ENCODE measurements at regions not wholly inside any gene's neighbourhood (a gene's known extent, or its start where the extent isn't known, plus 50 kb on each side); places are given as distances from the start of the nearest gene placed in this dataset.

DNA sequence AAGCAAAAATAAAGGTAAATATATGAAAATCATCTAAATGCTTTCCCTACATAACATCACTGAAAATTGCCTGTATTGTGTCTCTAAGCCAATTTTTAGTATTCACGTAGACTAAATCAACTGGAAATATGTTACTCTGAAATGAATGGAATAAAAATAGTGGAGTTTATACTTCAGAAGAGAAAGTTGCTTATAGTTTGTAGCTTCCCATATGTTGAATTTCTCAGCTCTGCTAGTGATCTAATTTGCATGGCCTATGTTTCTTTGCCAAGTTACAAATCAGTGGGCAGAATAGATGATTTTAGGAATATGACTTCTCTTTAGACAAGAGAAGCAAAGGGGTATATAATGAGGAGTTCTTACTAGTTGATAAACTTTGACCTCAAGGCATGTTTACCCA lies 850.2 kb downstream of the OLFM4 start:
- Histone ChIP-seq H3K27me3 (no peaks in the 10 kb centered on the region), H3K4me3 (no peak overlapping the region), H3K4me1 (no peaks in the 10 kb centered on the region), H3K9me3 (no peaks in the 10 kb centered on the region), H3K27ac (no peak overlapping the region), H3K36me3 (no peaks in the 10 kb centered on the region)
- DNase-seq = no peak
- intact Hi-C loops (cut with DNase I) = no loop called here
- 46 to 65% methylated on average over 1 of the region's 1 CpG for WGBS, 2 donors
- TF ChIP-seq POLR2A (IDR thresholded peaks at IDR 0.05) = no peak
- TF ChIP-seq, protein P1, sequence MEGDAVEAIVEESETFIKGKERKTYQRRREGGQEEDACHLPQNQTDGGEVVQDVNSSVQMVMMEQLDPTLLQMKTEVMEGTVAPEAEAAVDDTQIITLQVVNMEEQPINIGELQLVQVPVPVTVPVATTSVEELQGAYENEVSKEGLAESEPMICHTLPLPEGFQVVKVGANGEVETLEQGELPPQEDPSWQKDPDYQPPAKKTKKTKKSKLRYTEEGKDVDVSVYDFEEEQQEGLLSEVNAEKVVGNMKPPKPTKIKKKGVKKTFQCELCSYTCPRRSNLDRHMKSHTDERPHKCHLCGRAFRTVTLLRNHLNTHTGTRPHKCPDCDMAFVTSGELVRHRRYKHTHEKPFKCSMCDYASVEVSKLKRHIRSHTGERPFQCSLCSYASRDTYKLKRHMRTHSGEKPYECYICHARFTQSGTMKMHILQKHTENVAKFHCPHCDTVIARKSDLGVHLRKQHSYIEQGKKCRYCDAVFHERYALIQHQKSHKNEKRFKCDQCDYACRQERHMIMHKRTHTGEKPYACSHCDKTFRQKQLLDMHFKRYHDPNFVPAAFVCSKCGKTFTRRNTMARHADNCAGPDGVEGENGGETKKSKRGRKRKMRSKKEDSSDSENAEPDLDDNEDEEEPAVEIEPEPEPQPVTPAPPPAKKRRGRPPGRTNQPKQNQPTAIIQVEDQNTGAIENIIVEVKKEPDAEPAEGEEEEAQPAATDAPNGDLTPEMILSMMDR (IDR thresholded peaks at IDR 0.05) = no peak

DNA sequence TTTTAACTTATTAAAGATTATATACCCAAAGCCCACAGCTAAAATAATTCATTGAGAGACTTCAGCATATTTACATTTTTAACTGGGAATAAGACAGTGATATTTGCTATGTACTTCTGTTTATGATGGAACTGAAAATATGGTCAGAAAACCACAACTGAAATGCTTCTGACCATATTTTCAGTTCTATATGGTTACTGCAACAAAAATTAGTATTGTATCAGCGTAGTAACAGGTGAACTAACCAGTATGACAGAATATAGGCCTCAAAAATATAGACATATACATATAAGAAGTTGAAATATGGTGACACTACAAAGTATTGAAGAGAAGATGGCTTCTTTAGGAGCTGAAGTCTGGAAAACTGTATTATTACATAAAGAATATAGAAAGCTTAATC lies 857.4 kb downstream of the OLFM4 start:
- Histone ChIP-seq H3K27ac (no peak overlapping the region), H3K4me3 (no peak overlapping the region), H3K4me1 (no peaks in the 10 kb centered on the region), H3K36me3 (no peaks in the 10 kb centered on the region), H3K27me3 (no peaks in the 10 kb centered on the region), H3K9me3 (no peaks in the 10 kb centered on the region)
- 31 to 45% methylated on average over 1 of the region's 1 CpG for WGBS, 2 donors
- intact Hi-C loops (cut with DNase I) = no loop called here
- no peak for DNase-seq
- TF ChIP-seq POLR2A (IDR thresholded peaks at IDR 0.05) = no peak
- TF ChIP-seq, protein P1 (IDR thresholded peaks at IDR 0.05) = no peak

DNA sequence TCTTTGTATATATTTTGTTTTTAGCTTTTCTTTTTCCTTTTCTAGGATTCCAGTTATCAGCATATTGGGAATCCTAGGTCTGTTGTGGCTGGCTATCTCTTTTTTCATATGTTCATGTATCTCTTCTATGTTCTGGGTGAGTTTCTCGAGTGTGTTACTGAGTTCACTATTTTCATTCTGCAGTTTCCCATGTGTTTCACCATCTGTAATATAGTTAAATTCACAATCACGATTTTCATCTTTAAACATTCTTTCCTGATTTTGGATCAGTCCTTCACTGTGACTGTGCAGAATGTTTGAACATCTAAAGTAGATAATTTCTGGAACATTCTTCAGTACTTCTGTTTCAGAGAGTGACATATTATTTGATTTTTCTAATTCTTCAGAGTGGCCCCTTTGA lies 862.1 kb downstream of the OLFM4 start:
- H3K9me3 ChIP-seq = no peaks in the 10 kb centered on the region
- H3K4me1 ChIP-seq = no peaks in the 10 kb centered on the region
- H3K27ac ChIP-seq = no peak overlapping the region
- WGBS, 2 donors = 48 to 59% methylated on average over 2 of the region's 2 CpGs
- TF ChIP-seq, protein P1 (IDR thresholded peaks at IDR 0.05) = no peak
- no peak for TF ChIP-seq POLR2A (IDR thresholded peaks at IDR 0.05)
- H3K27me3 ChIP-seq = no peaks in the 10 kb centered on the region
- H3K4me3 ChIP-seq = no peak overlapping the region
- no peaks in the 10 kb centered on the region for H3K36me3 ChIP-seq
- DNase-seq = no peak
- intact Hi-C loops (cut with DNase I) = no loop called here

DNA sequence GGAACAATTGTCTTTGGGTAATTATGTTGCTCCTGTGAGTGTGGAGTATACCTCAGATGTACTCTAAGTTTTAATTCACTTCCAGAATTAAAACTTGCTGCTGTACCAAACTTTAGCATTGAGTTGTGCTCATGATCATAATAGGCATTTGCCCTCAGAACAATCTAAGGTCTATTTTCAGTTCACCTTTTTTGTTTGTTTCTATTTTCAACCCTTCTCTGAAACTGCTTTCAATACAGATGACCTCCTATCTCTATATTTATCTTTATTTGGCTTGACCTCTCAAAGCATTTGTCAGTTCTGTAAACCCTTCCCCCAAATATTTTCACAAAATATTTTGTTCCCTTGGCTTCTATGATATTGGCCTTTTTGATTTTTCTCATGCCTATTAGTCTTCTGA lies 873.0 kb downstream of the OLFM4 start:
- TF ChIP-seq, protein P1 (IDR thresholded peaks at IDR 0.05) = no peak
- TF ChIP-seq POLR2A (IDR thresholded peaks at IDR 0.05) = no peak
- Histone ChIP-seq H3K36me3 (no peaks in the 10 kb centered on the region), H3K27me3 (no peaks in the 10 kb centered on the region), H3K4me3 (no peak overlapping the region), H3K4me1 (no peaks in the 10 kb centered on the region), H3K9me3 (no peaks in the 10 kb centered on the region), H3K27ac (no peak overlapping the region)
- DNase-seq = no peak
- intact Hi-C loops (cut with DNase I) = no loop called here

DNA sequence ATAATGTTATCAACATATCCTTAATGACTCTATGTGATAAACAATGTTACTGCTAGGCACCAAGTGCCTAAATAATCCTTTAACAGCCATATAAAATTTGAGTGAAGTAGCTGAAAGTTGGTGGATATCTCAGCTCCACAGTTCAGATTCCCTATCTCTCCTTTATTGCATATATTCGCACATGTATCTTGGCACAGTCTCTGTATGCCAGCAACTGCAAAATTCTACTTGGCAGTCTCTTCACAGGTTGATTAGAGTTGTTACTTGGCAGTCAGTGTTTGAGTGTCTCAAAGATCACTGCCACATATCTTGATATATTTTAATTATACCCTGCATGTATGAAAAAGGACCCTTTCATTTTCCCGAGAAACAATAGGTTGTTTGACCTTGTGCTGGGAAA lies 879.3 kb downstream of the OLFM4 start:
- Histone ChIP-seq H3K27ac (no peak overlapping the region), H3K9me3 (no peaks in the 10 kb centered on the region), H3K4me3 (no peak overlapping the region), H3K4me1 (no peaks in the 10 kb centered on the region), H3K36me3 (no peaks in the 10 kb centered on the region), H3K27me3 (no peaks in the 10 kb centered on the region)
- WGBS, 2 donors = 50 to 54% methylated on average over 2 of the region's 2 CpGs
- intact Hi-C loops (cut with DNase I) = no loop called here
- TF ChIP-seq, protein P1 (IDR thresholded peaks at IDR 0.05) = no peak
- TF ChIP-seq POLR2A (IDR thresholded peaks at IDR 0.05) = no peak
- DNase-seq = no peak

Measured in esophagus squamous epithelium (tissue), 5 donors.